ENCODE measurements at regions not wholly inside any gene's neighbourhood (a gene's known extent, or its start where the extent isn't known, plus 50 kb on each side); places are given as distances from the start of the nearest gene placed in this dataset.
A peak's percentile ranks its signal among the peaks of the same experiment; 100 is the strongest.

DNA sequence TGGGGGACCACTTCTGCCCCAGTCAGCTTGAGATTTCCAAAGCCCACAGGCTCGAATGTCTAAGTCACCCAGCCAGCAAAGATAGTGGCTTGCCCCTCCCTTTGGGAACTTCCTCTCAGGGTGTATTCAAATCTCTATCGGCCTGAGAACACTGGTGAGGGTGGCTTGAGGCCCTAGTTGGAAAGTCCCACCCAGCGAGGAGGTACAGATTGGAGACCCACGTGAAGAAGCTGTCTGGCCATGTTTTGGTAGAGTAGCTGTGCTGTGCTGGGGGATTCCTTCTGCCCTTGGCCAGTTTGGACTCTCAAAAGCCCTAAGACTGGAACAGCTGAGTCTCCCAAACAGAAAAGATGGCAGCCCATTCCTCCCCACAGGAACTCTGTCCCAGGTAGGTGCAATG, 172.7 kb upstream of the RIOK2 start:
- Histone ChIP-seq H3K4me3 (ENCODE audit: insufficient read depth, low read depth, low read length) (no peak overlapping the region), H2AK5ac (ENCODE audit: low read depth, low read length) (no peak overlapping the region), H3K4ac (ENCODE audit: low read depth, low read length) (no peak overlapping the region), H2AK9ac (replicated peaks; ENCODE audit: low read depth, low read length, poor library complexity) (no peak overlapping the region), H3K36me3 (ENCODE audit: control insufficient read depth, insufficient read depth, low read length) (no peaks in the 10 kb centered on the region), H3K9me3 (ENCODE audit: control insufficient read depth, insufficient read depth, low read length) (peaks cover 3% of the 10 kb centered on the region), H4K20me1 (ENCODE audit: insufficient read depth, low read length) (no peaks in the 10 kb centered on the region), H4K91ac (ENCODE audit: insufficient read depth, low read depth, low read length) (no peak overlapping the region), H3K14ac (replicated peaks; ENCODE audit: low read depth, low read length) (no peak overlapping the region), H3K27ac (ENCODE audit: insufficient read depth, low read length) (no peak overlapping the region), H3K9me1 (ENCODE audit: insufficient read depth, low read length) (no peaks in the 10 kb centered on the region), H3K79me1 (ENCODE audit: low read depth in 1 of 2, low read length in 2 of 2) (no peaks in the 10 kb centered on the region), H3K27me3 (ENCODE audit: control insufficient read depth, insufficient read depth, low read length) (no peaks in the 10 kb centered on the region; the same call in 1 of the 2 replicates), H3K9ac (ENCODE audit: low read depth, low read length) (no peak overlapping the region), H2AFZ (replicated peaks; ENCODE audit: low read length, poor library complexity) (peak overlapping the region; percentile 27), H3K23ac (ENCODE audit: low read depth, low read length) (no peak overlapping the region), H2BK120ac (ENCODE audit: low read depth, low read length) (no peak overlapping the region), H3K56ac (ENCODE audit: extremely low read depth, insufficient read depth, low read length) (no peak overlapping the region), H3K4me2 (ENCODE audit: low read depth, low read length) (no peak overlapping the region), H2BK20ac (ENCODE audit: low read depth, low read length) (no peak overlapping the region), H4K8ac (ENCODE audit: low read depth in 2 of 2, low read length in 2 of 2) (no peak overlapping the region), H2BK5ac (ENCODE audit: low read depth, low read length, poor library complexity, severe bottlenecking) (no peak overlapping the region), H3K4me1 (ENCODE audit: control insufficient read depth, insufficient read depth, low read length) (no peaks in the 10 kb centered on the region), H4K5ac (ENCODE audit: low read depth, low read length) (no peak overlapping the region), H3K18ac (ENCODE audit: low read depth, low read length) (no peak overlapping the region), H2BK15ac (ENCODE audit: low read depth, low read length) (no peak overlapping the region)
- BruUV-seq (replicated peaks) = no TSS peak
- ChIA-PET POLR2A (ENCODE audit: unreplicated experiment) (no interaction called here), CTCF (no interaction called here)
- dilution Hi-C loops (cut with HindIII; ENCODE audit: low sequenced_read_pairs, unreplicated experiment) = no loop called here
- TF ChIP-seq MAZ (IDR thresholded peaks at IDR 0.05; ENCODE audit: borderline replicate concordance, low read depth, low read length) = no peak
- no peak for TF ChIP-seq CHD1 (IDR thresholded peaks at IDR 0.05; ENCODE audit: low read depth, low read length)
- no peak for TF ChIP-seq POLR2A (IDR thresholded peaks at IDR 0.05; ENCODE audit: low read depth, low read length)
- no peak for TF ChIP-seq USF2 (IDR thresholded peaks at IDR 0.05; ENCODE audit: low read depth, low read length)
- TF ChIP-seq ELK1 (IDR thresholded peaks at IDR 0.05; ENCODE audit: borderline replicate concordance, low read depth, low read length) = no peak
- no peak for TF ChIP-seq RFX5 (IDR thresholded peaks at IDR 0.05; ENCODE audit: low read depth, low read length)
- TF ChIP-seq SMC3 (IDR thresholded peaks at IDR 0.05; ENCODE audit: low read depth, low read length) = no peak
- no peak for TF ChIP-seq RCOR1 (IDR thresholded peaks at IDR 0.05; ENCODE audit: insufficient replicate concordance, low read length)
- no peak for TF ChIP-seq CTCF (conservative IDR thresholded peaks at IDR 0.05; ENCODE audit: low read depth, low read length)
- TF ChIP-seq RAD21 (IDR thresholded peaks at IDR 0.05; ENCODE audit: low read length) = no peak
- no peak for TF ChIP-seq NFE2L2 (IDR thresholded peaks at IDR 0.05; ENCODE audit: low read depth, low read length)
- no peak for TF ChIP-seq FOS (IDR thresholded peaks at IDR 0.05; ENCODE audit: low read depth, low read length)
- no peak for TF ChIP-seq MXI1 (IDR thresholded peaks at IDR 0.05; ENCODE audit: borderline replicate concordance, low read depth, low read length)
- TF ChIP-seq BHLHE40 (IDR thresholded peaks at IDR 0.05; ENCODE audit: low read depth, low read length) = no peak
- no peak for TF ChIP-seq MAFK (IDR thresholded peaks at IDR 0.05; ENCODE audit: low read depth, low read length)
- TF ChIP-seq CEBPB (IDR thresholded peaks at IDR 0.05; ENCODE audit: low read depth, low read length) = no peak
- in situ Hi-C loops (cut with MboI; ENCODE audit: low sequenced_read_pairs) = no loop called here
- ATAC-seq (ENCODE audit: low read depth) = no peak
- WGBS, 2 experiments (ENCODE audit: extremely low coverage in 2 of 2, insufficient read length in 1 of 2) = no CpG with 5 or more reads among the region's 4 CpGs
- no peak for DNase-seq
- intact Hi-C loops (cut with micrococcal nuclease) = no loop called here
